Keratinocyte (primary cell): ENCODE measurements at regions not wholly inside any gene's neighbourhood (a gene's known extent, or its start where the extent isn't known, plus 50 kb on each side); places are given as distances from the start of the nearest gene placed in this dataset.

Experiments
- DNase-seq: peaks from one replicate; pipeline ENCODE4 v3.0.0-alpha.2; 2011; ENCODE audit warnings: low read depth, missing footprints, low spot score
- FAIRE-seq: peaks from 2 replicates; lab custom pipeline; 2011; peaks lifted over from hg19 to GRCh38; lab: Jason Lieb, UNC
- H2AFZ ChIP-seq: 2 replicates; pipeline ENCODE4 v1.6.0; 2012; ENCODE audit warnings: low read length, control low read depth, inconsistent platforms; ENCODE audit not compliant: control insufficient read depth
- H3K27ac ChIP-seq: 2 replicates; pipeline ENCODE4 v1.5.1; 2011; ENCODE audit warnings: low read length; ENCODE audit not compliant: control insufficient read depth, insufficient read depth
- H3K27me3 ChIP-seq: 3 replicates; pipeline ENCODE4 v1.6.0; 2011; ENCODE audit warnings: low read length; ENCODE audit not compliant: control insufficient read depth, insufficient read depth; ENCODE audit errors: extremely low read depth
- H3K36me3 ChIP-seq, 2 experiments: 2 replicates in 1 of 2; 3 replicates in 1 of 2; pipeline ENCODE4 v1.5.1; 2011; ENCODE audit warnings: low read length in 2 of 2, mild to moderate bottlenecking in 1 of 2; ENCODE audit not compliant: control insufficient read depth in 2 of 2, insufficient read depth in 2 of 2; ENCODE audit errors: extremely low read depth in 1 of 2
- H3K4me1 ChIP-seq: 3 replicates; pipeline ENCODE4 v1.5.1; 2011; ENCODE audit warnings: low read length; ENCODE audit not compliant: control insufficient read depth, insufficient read depth; ENCODE audit errors: extremely low read depth
- H3K4me2 ChIP-seq: 3 replicates; pipeline ENCODE4 v1.6.0; 2011; ENCODE audit warnings: low read depth, low read length; ENCODE audit not compliant: control insufficient read depth, insufficient read depth; ENCODE audit errors: extremely low read depth
- H3K4me3 ChIP-seq, 3 experiments: fragments of 200-600 bp in 1 of 3; sonication (generic) in 1 of 3; 2 replicates in 2 of 3; 3 replicates in 1 of 3; pipeline ENCODE4 v1.5.1; 2011 to 2016; ENCODE audit warnings: low read length in 3 of 3, mild to moderate bottlenecking in 3 of 3, control low read depth in 2 of 3, inconsistent platforms in 1 of 3, low read depth in 1 of 3, mixed read lengths in 1 of 3, mixed run types in 1 of 3, moderate library complexity in 1 of 3; ENCODE audit not compliant: control insufficient read depth in 2 of 3, insufficient read depth in 2 of 3; ENCODE audit errors: extremely low read depth in 1 of 3
- H3K79me2 ChIP-seq: 2 replicates; pipeline ENCODE4 v1.6.0; 2012; ENCODE audit warnings: low read length; ENCODE audit not compliant: control insufficient read depth, insufficient read depth
- H3K9ac ChIP-seq: 3 replicates; pipeline ENCODE4 v1.6.0; 2011; ENCODE audit warnings: low read length; ENCODE audit not compliant: control insufficient read depth, insufficient read depth; ENCODE audit errors: extremely low read depth
- H3K9me1 ChIP-seq: 3 replicates; pipeline ENCODE4 v1.6.0; 2011; ENCODE audit warnings: low read length; ENCODE audit not compliant: control insufficient read depth, insufficient read depth; ENCODE audit errors: extremely low read depth
- H3K9me3 ChIP-seq: 2 replicates; pipeline ENCODE4 v1.5.1; 2012; ENCODE audit warnings: low read depth, low read length; ENCODE audit not compliant: control insufficient read depth
- H4K20me1 ChIP-seq: 3 replicates; pipeline ENCODE4 v1.6.0; 2011; ENCODE audit warnings: low read length; ENCODE audit not compliant: control insufficient read depth, insufficient read depth; ENCODE audit errors: extremely low read depth
- EZH2 ChIP-seq: IDR thresholded peaks from one replicate; pipeline ENCODE4 v1.6.1; 2012; ENCODE audit warnings: inconsistent platforms, mild to moderate bottlenecking, low read length, moderate library complexity
- dilution Hi-C: fragments of 300-500 bp; cut with MboI; formaldehyde crosslinking; loops from one replicate; pipeline ENCODE4 v1.7.0; 2020; ENCODE audit warnings: low sequenced_read_pairs; ENCODE audit not compliant: extremely low pct_ligation_motif_present
- TF ChIP-seq, protein P1 (sequence below), 3 experiments: IDR thresholded peaks in 1 of 3; conservative IDR thresholded peaks in 1 of 3; optimal IDR thresholded peaks in 1 of 3; 2 replicates in 2 of 3; 3 replicates in 1 of 3; pipeline versions ENCODE3 to v1.5.1; 2011; ENCODE audit warnings: low read length in 3 of 3, mild to moderate bottlenecking in 3 of 3, moderate library complexity in 2 of 3, control low read depth in 1 of 3, inconsistent platforms in 1 of 3; ENCODE audit not compliant: insufficient read depth in 2 of 3; ENCODE audit errors: extremely low read depth in 1 of 3

DNA sequence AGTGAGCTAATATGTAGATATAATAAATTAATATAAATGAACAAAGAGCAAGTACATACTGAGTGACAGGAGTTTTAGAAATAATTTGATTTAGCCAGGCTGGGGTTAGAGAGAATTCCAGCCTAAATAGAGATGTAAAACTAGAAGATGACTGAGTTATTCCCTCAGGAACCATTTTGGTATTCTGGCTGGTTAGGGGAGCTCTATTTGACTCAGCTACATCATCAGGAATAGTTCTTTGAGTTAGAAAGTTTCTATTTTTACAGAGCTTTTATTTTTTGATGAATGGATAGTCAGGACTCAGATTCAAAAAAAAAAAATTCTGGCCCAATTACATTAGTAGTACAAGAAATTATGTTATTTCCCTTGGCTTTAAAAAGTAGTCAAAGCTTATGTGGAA lies 180.4 kb upstream of the MID1 start:
- Histone ChIP-seq H3K4me1 (no peaks in the 10 kb centered on the region), H3K4me3 (no peak overlapping the region), H4K20me1 (no peaks in the 10 kb centered on the region), H2AFZ (no peak overlapping the region), H3K27ac (no peak overlapping the region), H3K79me2 (no peaks in the 10 kb centered on the region), H3K4me2 (no peak overlapping the region), H3K9ac (no peak overlapping the region), H3K27me3 (no peaks in the 10 kb centered on the region), H3K36me3 (no peaks in the 10 kb centered on the region), H3K9me3 (no peaks in the 10 kb centered on the region), H3K9me1 (no peaks in the 10 kb centered on the region)
- no peak for FAIRE-seq
- TF ChIP-seq, protein P1, sequence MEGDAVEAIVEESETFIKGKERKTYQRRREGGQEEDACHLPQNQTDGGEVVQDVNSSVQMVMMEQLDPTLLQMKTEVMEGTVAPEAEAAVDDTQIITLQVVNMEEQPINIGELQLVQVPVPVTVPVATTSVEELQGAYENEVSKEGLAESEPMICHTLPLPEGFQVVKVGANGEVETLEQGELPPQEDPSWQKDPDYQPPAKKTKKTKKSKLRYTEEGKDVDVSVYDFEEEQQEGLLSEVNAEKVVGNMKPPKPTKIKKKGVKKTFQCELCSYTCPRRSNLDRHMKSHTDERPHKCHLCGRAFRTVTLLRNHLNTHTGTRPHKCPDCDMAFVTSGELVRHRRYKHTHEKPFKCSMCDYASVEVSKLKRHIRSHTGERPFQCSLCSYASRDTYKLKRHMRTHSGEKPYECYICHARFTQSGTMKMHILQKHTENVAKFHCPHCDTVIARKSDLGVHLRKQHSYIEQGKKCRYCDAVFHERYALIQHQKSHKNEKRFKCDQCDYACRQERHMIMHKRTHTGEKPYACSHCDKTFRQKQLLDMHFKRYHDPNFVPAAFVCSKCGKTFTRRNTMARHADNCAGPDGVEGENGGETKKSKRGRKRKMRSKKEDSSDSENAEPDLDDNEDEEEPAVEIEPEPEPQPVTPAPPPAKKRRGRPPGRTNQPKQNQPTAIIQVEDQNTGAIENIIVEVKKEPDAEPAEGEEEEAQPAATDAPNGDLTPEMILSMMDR (optimal IDR thresholded peaks at IDR 0.05 in 1 of 3, IDR thresholded peaks at IDR 0.05 in 1 of 3, conservative IDR thresholded peaks at IDR 0.05 in 1 of 3; ENCODE audit: extremely low read depth in 1 of 3, insufficient read depth in 2 of 3, low read length in 3 of 3) = no peak
- TF ChIP-seq EZH2 = no peak
- dilution Hi-C loops = no loop called here
- no peak for DNase-seq

DNA sequence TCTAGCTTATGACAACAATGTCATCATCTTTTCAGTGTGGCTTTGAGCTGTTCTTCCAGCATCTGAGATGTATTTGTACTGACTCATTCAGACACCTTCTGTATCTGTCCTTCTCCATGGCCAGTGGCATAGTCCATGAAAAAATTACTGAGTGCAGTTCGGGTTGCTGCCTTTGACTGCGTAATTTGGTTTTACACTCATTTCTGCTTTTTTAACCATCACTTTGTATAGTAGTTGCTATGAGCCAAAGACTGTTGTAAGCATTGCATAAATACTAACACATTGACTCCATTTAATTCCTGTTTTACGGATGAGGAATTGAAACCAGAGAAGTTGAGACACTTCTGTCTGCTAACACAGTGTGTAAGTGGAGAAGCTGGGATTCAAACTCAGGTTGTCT lies 190.7 kb upstream of the MID1 start:
- no peaks in the 10 kb centered on the region for H3K9me1 ChIP-seq
- no peaks in the 10 kb centered on the region for H4K20me1 ChIP-seq
- no peaks in the 10 kb centered on the region for H3K36me3 ChIP-seq
- H2AFZ ChIP-seq = no peak overlapping the region
- no peak overlapping the region for H3K4me3 ChIP-seq
- H3K4me2 ChIP-seq = no peak overlapping the region
- H3K9ac ChIP-seq = no peak overlapping the region
- H3K27ac ChIP-seq = no peak overlapping the region
- H3K79me2 ChIP-seq = no peaks in the 10 kb centered on the region
- DNase-seq (no peak), FAIRE-seq (no peak)
- H3K27me3 ChIP-seq = no peaks in the 10 kb centered on the region
- H3K9me3 ChIP-seq = no peaks in the 10 kb centered on the region
- TF ChIP-seq, protein P1 (optimal IDR thresholded peaks at IDR 0.05 in 1 of 3, IDR thresholded peaks at IDR 0.05 in 1 of 3, conservative IDR thresholded peaks at IDR 0.05 in 1 of 3; ENCODE audit: extremely low read depth in 1 of 3, insufficient read depth in 2 of 3, low read length in 3 of 3) = no peak
- no peak for TF ChIP-seq EZH2
- H3K4me1 ChIP-seq = no peaks in the 10 kb centered on the region
- dilution Hi-C loops = no loop called here
